ENCODE measurements at regions not wholly inside any gene's neighbourhood (a gene's known extent, or its start where the extent isn't known, plus 50 kb on each side); places are given as distances from the start of the nearest gene placed in this dataset.
"Not testable (repeated sequence)": the region's sequence is repeated elsewhere in the genome, so short reads cannot be mapped to it uniquely, and the experiment has no call there.

DNA sequence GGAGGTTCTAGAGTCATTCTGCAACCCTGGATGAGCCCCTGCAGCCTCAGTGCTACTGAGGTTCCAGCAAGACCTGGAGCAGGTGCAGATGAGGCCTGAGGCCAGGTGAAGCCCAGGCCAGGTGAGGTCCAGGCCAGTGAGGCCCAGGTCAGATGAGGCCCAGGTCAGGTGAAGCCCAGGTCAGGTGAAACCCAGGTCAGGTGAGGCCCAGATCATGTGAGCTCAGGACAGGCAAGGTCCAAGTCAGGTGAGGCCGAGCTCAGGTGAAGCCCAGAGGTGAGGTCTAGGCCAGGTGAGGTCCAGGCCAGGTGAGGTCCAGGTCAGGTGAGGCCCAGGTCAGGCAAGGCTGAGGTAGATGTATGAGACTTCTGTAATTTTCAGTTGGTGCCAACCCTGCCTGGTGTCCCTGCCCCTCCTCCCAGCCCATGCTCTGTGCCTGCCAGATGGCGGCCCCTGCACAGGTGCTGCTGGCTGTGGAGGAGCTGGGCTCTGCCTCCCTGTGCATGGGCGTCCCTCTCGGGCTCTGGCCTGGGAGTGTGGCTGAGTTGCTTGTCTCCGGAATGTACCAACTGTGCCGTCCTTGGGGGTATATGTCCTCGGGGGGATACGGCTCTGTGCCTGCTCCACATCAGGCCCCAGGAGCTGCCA is 388.5 kb downstream of the TMEM121 start:
- H3K27me3 ChIP-seq (ENCODE audit: insufficient read depth, insufficient read length) = no peaks in the 10 kb centered on the region
- no peak overlapping the region for H3K4me3 ChIP-seq (ENCODE audit: insufficient read length, low read depth)
- DNase-seq (ENCODE audit: low read depth, low spot score) = no peak
- H3K9ac ChIP-seq (ENCODE audit: insufficient read length, low read depth) = no peak overlapping the region
- H3K9me3 ChIP-seq (ENCODE audit: insufficient read depth, low read length) = no peaks in the 10 kb centered on the region
- H3K4me1 ChIP-seq (ENCODE audit: insufficient read depth, insufficient read length) = peaks cover 3% of the 10 kb centered on the region
- TF ChIP-seq SUZ12 (IDR thresholded peaks at IDR 0.05; ENCODE audit: extremely low read depth, insufficient read depth, insufficient read length) (no peak), YY1 (IDR thresholded peaks at IDR 0.05; ENCODE audit: insufficient read depth, insufficient read length) (no peak), ZNF274 (IDR thresholded peaks at IDR 0.05; ENCODE audit: low read depth, low read length) (no peak)
- H3K36me3 ChIP-seq (ENCODE audit: insufficient read depth, insufficient read length, low read length) = no peaks in the 10 kb centered on the region

DNA sequence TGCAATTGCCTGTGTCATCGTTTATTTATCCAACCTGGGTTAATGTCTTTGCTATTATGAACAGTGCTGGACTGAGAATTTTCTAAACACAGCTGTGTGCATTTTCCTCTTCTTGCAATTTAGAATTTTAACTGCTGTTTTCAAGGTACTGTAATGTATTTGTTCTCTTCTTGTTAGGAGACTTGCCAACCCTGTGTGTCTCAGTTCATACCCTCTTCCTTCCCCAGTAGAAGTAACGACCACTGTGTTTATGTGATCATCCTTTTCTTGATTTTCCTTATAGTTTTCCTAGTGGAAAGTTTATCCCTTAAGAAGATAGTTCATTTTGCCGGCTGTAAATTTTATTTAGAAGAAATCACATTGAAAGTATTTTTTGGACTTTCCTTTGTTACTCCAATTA is 389.2 kb downstream of the TMEM121 start:
- not testable (repeated sequence) for H3K9me3 ChIP-seq (ENCODE audit: insufficient read depth, low read length); H3K36me3 ChIP-seq (ENCODE audit: insufficient read depth, insufficient read length, low read length); H3K27me3 ChIP-seq (ENCODE audit: insufficient read depth, insufficient read length); DNase-seq (ENCODE audit: low read depth, low spot score); H3K4me3 ChIP-seq (ENCODE audit: insufficient read length, low read depth); H3K4me1 ChIP-seq (ENCODE audit: insufficient read depth, insufficient read length); H3K9ac ChIP-seq (ENCODE audit: insufficient read length, low read depth)

DNA sequence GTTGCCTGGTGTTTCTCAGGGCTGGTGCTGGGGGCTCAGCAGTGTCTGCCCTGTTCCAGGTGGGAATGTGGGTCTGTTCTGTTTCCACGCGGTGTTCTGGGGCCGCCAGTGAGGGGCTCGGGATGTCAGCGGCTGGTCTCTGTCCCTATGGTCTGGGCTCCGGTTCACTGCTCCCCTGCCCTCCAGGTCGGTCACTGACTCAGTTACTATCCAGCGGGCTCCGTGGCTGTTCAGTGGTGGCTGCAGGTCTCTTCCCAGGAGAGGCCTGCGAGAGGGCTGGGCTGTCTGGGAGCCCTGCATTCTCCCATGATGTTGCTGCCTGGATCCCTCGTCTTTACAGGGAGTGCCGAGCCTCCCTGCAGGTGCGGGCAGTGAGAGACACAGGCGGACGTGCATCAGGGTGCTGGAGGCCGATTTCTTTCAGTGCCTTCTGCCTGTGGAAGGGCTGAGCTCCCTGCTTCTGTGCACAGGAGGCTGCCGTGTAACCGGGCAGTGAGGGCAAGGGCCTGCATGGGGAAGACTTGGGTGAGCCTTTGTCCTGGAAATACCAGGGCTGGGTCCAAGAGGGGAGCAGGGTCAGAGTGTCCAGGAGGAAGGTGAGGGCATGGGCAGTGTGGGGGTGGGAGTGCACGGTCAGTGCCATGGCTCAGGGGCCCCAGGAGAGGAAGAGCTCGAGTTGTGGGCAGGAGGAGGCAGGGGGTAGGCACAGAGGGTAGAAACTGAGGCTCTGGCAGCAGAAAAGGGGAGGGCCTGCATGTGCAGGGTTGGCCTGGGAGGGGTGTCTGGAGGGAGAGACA is 391.0 kb downstream of the TMEM121 start:
- H3K9me3 ChIP-seq (ENCODE audit: insufficient read depth, low read length); H3K27me3 ChIP-seq (ENCODE audit: insufficient read depth, insufficient read length); H3K36me3 ChIP-seq (ENCODE audit: insufficient read depth, insufficient read length, low read length); DNase-seq (ENCODE audit: low read depth, low spot score); H3K9ac ChIP-seq (ENCODE audit: insufficient read length, low read depth); H3K4me1 ChIP-seq (ENCODE audit: insufficient read depth, insufficient read length); H3K4me3 ChIP-seq (ENCODE audit: insufficient read length, low read depth): not testable (repeated sequence)

- H3K9ac ChIP-seq (ENCODE audit: insufficient read length, low read depth) = no peak overlapping the region
- H3K9me3 ChIP-seq (ENCODE audit: insufficient read depth, low read length) = no peaks in the 10 kb centered on the region; the same call in 1 of the 2 replicates
- no peak overlapping the region for H3K4me3 ChIP-seq (ENCODE audit: insufficient read length, low read depth)
- no peak for DNase-seq (ENCODE audit: low read depth, low spot score)
- peaks cover 3% of the 10 kb centered on the region for H3K4me1 ChIP-seq (ENCODE audit: insufficient read depth, insufficient read length)
- H3K27me3 ChIP-seq (ENCODE audit: insufficient read depth, insufficient read length) = no peaks in the 10 kb centered on the region
- H3K36me3 ChIP-seq (ENCODE audit: insufficient read depth, insufficient read length, low read length) = no peaks in the 10 kb centered on the region
- TF ChIP-seq YY1 (IDR thresholded peaks at IDR 0.05; ENCODE audit: insufficient read depth, insufficient read length) = no peak
- no peak for TF ChIP-seq SUZ12 (IDR thresholded peaks at IDR 0.05; ENCODE audit: extremely low read depth, insufficient read depth, insufficient read length)
- TF ChIP-seq ZNF274 (IDR thresholded peaks at IDR 0.05; ENCODE audit: low read depth, low read length) = no peak
Measured at GRCh38 chr14:105917933-105918436, 391.6 kb downstream of the TMEM121 start.

DNA sequence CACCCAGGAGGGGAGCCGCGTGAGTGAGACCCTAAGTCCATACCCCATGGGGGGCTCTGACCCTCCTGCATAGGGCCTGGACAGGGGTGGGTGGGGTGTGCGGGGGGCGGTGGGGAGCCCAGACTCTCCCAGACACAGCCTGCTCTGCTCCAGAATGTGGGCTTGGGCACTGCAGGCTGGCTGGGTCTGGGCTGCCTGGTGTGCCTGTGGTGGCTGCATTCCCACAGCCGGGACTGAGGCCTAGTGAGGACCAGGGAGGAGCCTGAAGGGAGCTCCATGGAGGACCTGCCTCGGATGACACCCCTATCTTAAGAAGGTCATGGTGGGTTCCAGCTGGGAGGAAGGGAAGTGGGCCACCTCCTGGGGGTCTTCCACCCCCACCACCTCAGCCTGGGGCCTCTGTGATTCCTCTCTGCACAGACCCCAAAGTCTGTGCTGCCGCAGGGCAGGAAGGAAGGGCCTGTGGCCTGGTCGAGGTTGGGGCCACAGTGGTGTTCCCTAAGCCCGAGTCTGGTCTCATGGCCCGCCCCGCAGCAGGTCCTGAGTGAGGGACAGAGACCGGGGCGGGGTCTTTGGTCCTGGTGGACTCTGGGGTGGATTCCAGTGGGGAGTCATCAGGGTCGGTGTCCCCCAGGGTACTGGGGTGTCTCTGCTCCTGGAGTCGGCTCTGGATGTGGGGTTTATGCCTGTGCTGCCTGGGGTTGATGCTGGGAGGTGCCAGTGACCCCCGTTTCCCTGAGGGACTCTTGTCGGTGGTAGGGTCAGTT is 392.3 kb downstream of the TMEM121 start:
- no peak overlapping the region for H3K9ac ChIP-seq (ENCODE audit: insufficient read length, low read depth)
- TF ChIP-seq YY1 (IDR thresholded peaks at IDR 0.05; ENCODE audit: insufficient read depth, insufficient read length) (no peak), ZNF274 (IDR thresholded peaks at IDR 0.05; ENCODE audit: low read depth, low read length) (no peak), SUZ12 (IDR thresholded peaks at IDR 0.05; ENCODE audit: extremely low read depth, insufficient read depth, insufficient read length) (no peak)
- no peaks in the 10 kb centered on the region for H3K36me3 ChIP-seq (ENCODE audit: insufficient read depth, insufficient read length, low read length)
- no peak for DNase-seq (ENCODE audit: low read depth, low spot score)
- H3K4me3 ChIP-seq (ENCODE audit: insufficient read length, low read depth) = no peak overlapping the region
- H3K27me3 ChIP-seq (ENCODE audit: insufficient read depth, insufficient read length) = no peaks in the 10 kb centered on the region
- no peaks in the 10 kb centered on the region; the same call in 1 of the 2 replicates for H3K9me3 ChIP-seq (ENCODE audit: insufficient read depth, low read length)
- no peaks in the 10 kb centered on the region for H3K4me1 ChIP-seq (ENCODE audit: insufficient read depth, insufficient read length)

- no peak for DNase-seq (ENCODE audit: low read depth, low spot score)
- no peaks in the 10 kb centered on the region for H3K4me1 ChIP-seq (ENCODE audit: insufficient read depth, insufficient read length)
- H3K9ac ChIP-seq (ENCODE audit: insufficient read length, low read depth) = no peak overlapping the region
- no peaks in the 10 kb centered on the region for H3K27me3 ChIP-seq (ENCODE audit: insufficient read depth, insufficient read length)
- TF ChIP-seq SUZ12 (IDR thresholded peaks at IDR 0.05; ENCODE audit: extremely low read depth, insufficient read depth, insufficient read length) (no peak), ZNF274 (IDR thresholded peaks at IDR 0.05; ENCODE audit: low read depth, low read length) (no peak), YY1 (IDR thresholded peaks at IDR 0.05; ENCODE audit: insufficient read depth, insufficient read length) (no peak)
- no peak overlapping the region for H3K4me3 ChIP-seq (ENCODE audit: insufficient read length, low read depth)
- H3K9me3 ChIP-seq (ENCODE audit: insufficient read depth, low read length) = no peaks in the 10 kb centered on the region; the same call in 1 of the 2 replicates
- H3K36me3 ChIP-seq (ENCODE audit: insufficient read depth, insufficient read length, low read length) = no peaks in the 10 kb centered on the region
Measured at GRCh38 chr14:105919458-105920150, 393.2 kb downstream of the TMEM121 start.

DNA sequence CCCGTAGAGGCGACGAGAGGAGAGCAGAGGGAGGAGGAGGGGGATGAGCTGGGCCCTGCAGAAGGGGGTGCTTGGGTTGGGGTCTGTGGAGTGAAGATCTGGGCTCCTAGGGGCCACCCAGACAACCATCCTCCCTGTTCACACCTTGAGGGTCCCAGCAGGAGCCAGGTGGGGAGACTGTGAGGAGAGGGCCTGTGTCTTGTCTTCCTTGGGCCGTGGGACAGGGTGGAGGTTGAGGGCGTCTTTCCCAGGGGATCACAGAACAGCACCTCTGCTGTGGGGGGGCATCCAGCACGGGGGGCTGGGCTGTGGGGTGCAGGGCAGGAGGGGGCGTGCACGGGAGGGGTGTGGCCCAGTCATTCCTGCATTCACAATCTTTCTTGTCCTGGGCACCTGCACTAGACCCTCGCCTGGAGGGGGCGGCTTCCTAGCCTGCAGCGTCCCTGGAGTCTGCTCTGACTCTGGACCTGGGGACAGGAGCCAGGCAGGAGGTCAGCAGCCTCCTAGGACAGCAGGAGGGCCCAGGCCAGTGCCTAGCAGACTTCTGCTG is 393.8 kb downstream of the TMEM121 start:
- not testable (repeated sequence) for H3K4me3 ChIP-seq (ENCODE audit: insufficient read length, low read depth); DNase-seq (ENCODE audit: low read depth, low spot score); H3K36me3 ChIP-seq (ENCODE audit: insufficient read depth, insufficient read length, low read length); H3K9ac ChIP-seq (ENCODE audit: insufficient read length, low read depth); H3K4me1 ChIP-seq (ENCODE audit: insufficient read depth, insufficient read length); H3K9me3 ChIP-seq (ENCODE audit: insufficient read depth, low read length); H3K27me3 ChIP-seq (ENCODE audit: insufficient read depth, insufficient read length)

DNA sequence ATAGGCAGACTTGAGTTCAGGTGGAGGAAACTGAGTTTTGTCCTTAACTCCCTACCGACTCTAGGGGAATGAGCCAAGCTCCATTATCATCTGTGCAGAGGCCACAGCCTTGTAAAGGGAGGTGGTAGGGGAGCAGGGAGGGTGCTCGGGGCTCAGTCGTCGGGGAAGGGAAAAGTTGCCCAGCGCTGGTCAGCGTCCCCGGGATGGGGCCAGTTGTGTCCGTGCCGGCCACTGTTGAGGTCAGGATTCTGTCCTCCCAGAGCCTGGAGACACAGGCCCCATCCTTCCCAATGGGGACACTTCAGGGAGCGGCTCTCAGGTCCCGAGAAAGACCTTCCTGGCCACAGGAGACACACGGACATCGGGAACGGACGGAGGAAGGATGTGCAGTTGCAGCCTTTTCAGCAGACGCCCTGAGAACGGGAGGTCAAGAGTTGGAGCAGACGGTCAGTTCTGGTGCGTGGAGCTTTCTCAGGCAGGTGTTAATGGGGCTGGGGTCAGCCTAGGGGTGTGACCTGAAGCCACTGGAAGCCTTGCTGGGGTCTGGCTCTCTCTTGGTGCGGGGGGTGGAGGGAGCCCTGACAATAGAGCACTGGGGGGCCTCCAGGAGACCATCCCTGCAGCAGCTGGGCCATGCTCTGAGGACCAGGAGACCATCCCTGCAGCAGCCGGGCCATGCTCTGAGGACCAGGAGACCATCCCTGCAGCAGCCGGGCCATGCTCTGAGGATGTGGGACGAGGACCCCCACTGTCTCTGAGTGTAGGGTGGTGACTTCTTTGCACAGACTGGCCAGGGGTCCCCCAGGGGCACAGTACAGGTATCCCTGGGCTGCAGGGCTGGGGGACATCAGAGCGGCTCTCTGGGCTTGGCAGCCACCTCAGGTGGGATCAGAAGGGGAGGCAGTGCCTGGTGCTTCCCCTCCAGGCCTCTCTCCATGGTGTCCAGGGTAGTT is 394.7 kb downstream of the TMEM121 start:
- not testable (repeated sequence) for H3K9ac ChIP-seq (ENCODE audit: insufficient read length, low read depth); H3K9me3 ChIP-seq (ENCODE audit: insufficient read depth, low read length); H3K27me3 ChIP-seq (ENCODE audit: insufficient read depth, insufficient read length); H3K4me1 ChIP-seq (ENCODE audit: insufficient read depth, insufficient read length); DNase-seq (ENCODE audit: low read depth, low spot score); H3K4me3 ChIP-seq (ENCODE audit: insufficient read length, low read depth); H3K36me3 ChIP-seq (ENCODE audit: insufficient read depth, insufficient read length, low read length)

DNA sequence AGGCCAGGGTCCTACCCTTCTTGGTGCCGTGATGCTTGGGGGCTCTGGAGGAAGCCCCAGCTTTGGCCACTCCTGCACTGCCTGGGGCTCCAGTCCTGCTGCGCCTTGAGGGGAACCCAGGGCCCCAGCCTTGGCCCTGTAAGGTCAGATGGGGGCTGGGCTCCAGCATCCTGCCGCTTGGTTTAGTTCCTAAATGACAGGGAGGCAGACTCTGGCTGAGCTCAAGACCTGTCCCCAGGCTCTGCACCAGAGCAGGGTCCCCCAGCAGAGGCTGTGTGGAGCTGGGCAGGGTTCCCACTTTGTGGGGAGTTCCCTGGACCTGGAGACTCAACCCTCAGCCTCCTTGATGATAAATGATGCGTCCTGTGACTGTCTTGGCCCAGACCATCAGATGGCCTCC is 395.4 kb downstream of the TMEM121 start:
- not testable (repeated sequence) for H3K4me1 ChIP-seq (ENCODE audit: insufficient read depth, insufficient read length); H3K9ac ChIP-seq (ENCODE audit: insufficient read length, low read depth); H3K27me3 ChIP-seq (ENCODE audit: insufficient read depth, insufficient read length); DNase-seq (ENCODE audit: low read depth, low spot score); H3K9me3 ChIP-seq (ENCODE audit: insufficient read depth, low read length); H3K36me3 ChIP-seq (ENCODE audit: insufficient read depth, insufficient read length, low read length); H3K4me3 ChIP-seq (ENCODE audit: insufficient read length, low read depth)

Data from NT2/D1 (cell line).